GM12875 (cell line): ENCODE measurements at regions not wholly inside any gene's neighbourhood (a gene's known extent, or its start where the extent isn't known, plus 50 kb on each side); places are given as distances from the start of the nearest gene placed in this dataset.

Source experiments
- H3K4me3 ChIP-seq: one replicate; pipeline ENCODE4 v1.5.1; 2011; ENCODE audit warnings: low read depth, low read length, control low read depth
- TF ChIP-seq, protein P1 (sequence below): IDR thresholded peaks from 2 replicates; pipeline ENCODE4 v1.5.1; 2011; ENCODE audit warnings: low read depth, mild to moderate bottlenecking, control low read depth, inconsistent platforms, low read length, moderate library complexity, borderline replicate concordance; ENCODE audit not compliant: insufficient read depth

DNA sequence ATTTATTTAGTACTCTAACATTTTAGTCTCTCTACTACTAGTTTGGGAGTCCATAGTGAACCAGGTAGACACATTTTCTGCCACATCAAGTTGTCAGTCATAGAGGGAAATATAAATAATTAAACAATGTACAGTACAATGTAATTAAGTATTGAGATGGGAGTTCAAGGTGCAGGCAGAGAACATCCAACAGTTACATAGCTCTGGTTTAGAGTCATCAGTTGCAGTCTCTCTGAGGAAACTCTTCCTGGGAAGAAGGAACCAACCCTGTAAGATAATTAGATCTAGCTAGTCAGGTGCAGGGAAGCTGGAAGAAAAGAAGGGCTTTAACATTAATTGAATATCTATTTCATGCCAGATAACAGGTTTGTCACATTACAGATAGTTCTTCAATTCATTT is 457.9 kb upstream of the DYNLRB2 start:
- TF ChIP-seq, protein P1, sequence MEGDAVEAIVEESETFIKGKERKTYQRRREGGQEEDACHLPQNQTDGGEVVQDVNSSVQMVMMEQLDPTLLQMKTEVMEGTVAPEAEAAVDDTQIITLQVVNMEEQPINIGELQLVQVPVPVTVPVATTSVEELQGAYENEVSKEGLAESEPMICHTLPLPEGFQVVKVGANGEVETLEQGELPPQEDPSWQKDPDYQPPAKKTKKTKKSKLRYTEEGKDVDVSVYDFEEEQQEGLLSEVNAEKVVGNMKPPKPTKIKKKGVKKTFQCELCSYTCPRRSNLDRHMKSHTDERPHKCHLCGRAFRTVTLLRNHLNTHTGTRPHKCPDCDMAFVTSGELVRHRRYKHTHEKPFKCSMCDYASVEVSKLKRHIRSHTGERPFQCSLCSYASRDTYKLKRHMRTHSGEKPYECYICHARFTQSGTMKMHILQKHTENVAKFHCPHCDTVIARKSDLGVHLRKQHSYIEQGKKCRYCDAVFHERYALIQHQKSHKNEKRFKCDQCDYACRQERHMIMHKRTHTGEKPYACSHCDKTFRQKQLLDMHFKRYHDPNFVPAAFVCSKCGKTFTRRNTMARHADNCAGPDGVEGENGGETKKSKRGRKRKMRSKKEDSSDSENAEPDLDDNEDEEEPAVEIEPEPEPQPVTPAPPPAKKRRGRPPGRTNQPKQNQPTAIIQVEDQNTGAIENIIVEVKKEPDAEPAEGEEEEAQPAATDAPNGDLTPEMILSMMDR = no peak
- no peak overlapping the region for H3K4me3 ChIP-seq

DNA sequence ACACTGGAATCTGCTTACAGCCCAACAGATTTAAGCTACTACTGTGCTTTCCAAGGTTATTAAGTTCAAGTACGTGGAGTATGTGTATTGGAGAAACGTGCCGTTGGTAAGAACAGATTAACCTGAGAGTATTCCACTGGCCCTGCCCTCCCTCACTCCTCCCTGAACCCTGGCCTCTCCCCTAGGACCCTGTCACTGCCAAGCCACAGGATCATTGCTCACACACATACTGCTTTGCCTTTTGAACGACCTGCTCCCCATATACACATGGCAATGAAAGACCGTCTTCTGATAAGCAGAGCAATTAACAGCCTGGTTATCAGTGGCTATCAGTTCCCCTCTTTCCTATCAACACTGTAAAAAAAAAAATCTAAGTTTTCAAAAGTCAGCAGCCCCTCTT is 458.9 kb upstream of the DYNLRB2 start:
- TF ChIP-seq, protein P1 = no peak
- H3K4me3 ChIP-seq = no peak overlapping the region

DNA sequence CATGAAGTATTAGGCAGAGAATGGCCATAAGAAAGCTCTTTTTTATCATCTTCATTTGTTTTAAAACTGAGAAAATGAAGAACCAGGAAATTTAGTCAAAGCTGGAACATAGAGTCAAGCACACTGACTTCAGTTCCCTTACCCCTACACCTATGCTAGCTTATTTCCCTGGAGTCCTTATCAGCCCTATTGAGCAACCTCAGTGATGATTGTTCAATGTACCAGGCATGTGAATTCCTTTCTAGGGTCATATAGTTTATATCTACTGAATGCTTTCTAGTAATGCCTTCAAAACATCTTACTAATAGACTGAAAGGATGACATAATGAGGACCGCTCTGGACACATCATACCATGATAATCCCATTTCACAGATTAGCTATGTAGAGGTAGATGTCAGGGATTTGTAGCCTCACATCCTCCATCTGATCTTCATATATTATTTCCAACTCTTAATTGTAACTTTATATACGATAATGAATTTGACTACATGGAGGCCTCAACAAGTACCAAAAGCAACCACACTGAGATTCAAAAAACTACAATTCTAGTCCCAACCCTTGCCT is 460.4 kb upstream of the DYNLRB2 start:
- TF ChIP-seq, protein P1 = no peak
- H3K4me3 ChIP-seq = no peak overlapping the region

DNA sequence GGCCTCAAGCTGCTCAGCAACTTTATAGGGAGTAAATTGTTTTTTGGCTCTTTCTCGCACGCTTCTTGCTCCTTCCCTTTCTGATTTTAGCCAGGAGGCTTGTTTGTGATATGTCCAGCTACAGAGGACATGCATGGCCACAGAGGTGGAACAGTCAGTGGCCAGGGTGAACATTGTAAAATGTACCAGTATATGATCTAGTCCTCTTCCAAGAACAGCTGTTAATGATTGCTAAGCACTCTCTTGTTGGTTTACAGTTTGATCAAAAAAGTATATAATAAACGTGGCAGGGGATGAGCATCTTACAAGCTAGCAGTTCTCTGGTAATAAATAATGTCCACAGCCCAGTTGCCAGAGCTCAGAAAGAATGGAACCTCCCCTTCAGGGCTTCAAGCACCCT is 461.7 kb upstream of the DYNLRB2 start:
- no peak overlapping the region for H3K4me3 ChIP-seq
- TF ChIP-seq, protein P1 = no peak

DNA sequence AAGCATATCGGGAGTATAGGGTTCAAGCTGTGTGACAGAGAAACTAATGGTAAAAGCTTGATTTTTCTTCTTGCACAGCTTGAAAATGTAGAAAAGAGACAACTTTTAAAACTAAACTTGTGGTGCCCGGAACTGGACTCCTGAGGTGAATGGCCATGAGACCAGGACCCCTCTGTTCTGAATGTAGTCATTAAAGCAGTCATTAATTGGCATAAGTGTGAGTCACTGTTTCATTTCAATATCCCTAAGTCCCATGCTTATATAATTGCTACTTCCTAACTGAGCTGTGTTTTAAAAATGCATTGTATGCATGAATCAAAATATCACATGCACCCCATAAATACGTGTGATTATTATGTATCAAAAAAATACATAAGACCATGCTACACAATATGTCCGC is 463.1 kb upstream of the DYNLRB2 start:
- H3K4me3 ChIP-seq = no peak overlapping the region
- TF ChIP-seq, protein P1 = no peak

DNA sequence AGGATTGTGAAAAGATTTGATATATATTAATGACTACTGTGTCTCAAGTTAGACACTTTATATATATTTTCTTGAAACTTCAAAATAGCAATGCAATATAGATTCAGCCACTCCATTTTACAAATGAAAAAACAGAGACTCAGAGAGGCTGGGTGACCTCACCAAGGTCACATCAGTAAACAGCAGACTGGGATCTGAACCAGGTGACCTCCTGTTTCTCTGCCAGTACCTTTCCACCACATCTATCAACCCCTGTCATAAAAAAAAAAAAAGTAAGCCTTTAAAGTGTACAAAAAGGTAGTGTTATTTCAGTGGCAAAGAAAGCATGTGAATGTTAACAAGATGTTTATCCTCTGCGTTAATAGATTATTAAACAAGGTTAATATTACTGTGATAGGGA is 466.5 kb upstream of the DYNLRB2 start:
- no peak overlapping the region for H3K4me3 ChIP-seq
- TF ChIP-seq, protein P1 = no peak

DNA sequence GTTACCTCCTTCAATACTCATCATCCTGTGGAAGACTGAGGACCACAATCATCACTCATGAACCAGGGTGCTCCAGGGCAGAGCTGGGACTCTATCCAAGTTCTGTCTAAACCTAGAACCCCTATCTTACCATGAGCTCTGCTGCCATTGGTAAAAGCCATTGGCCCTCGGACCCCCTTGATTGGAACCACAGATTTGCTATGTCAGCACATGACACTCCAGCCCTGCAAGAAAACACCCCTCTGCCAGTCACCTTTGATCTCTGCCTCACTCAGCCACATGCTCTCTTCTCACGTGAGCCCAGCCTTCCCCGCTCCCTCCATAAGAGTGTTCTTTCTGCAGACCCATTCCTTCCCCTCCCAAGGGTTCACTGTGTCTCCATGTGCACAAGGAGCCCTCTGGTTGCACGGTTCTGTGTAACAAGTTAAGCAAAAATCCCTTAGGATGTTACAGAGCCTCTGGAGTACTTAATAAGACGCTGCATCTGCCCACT is 468.8 kb upstream of the DYNLRB2 start:
- TF ChIP-seq, protein P1 = no peak
- no peak overlapping the region for H3K4me3 ChIP-seq
